Left renal cortex interstitium (tissue), 4 donors: ENCODE measurements at regions not wholly inside any gene's neighbourhood (a gene's known extent, or its start where the extent isn't known, plus 50 kb on each side); places are given as distances from the start of the nearest gene placed in this dataset.
"Not testable (repeated sequence)": the region's sequence is repeated elsewhere in the genome, so short reads cannot be mapped to it uniquely, and the experiment has no call there.

Experiments
- DNase-seq, 4 donors: peaks; one replicate each; pipeline ENCODE4 v3.0.0-alpha.2; 2013; ENCODE audit warnings: low read depth in 4 of 4, low spot score in 2 of 4, missing footprints in 1 of 4

GRCh38 chr2:180840641-180841040, 139.8 kb upstream of the UBE2E3 start:
- no peak for DNase-seq

GRCh38 chr2:180829836-180830235, 150.6 kb upstream of the UBE2E3 start:
- DNase-seq = no peak

GRCh38 chr2:180829261-180829660, 151.1 kb upstream of the UBE2E3 start:
- DNase-seq = no peak

GRCh38 chr2:180828756-180829155, 151.6 kb upstream of the UBE2E3 start:
- DNase-seq = no peak

GRCh38 chr2:180823546-180824141, 156.8 kb upstream of the UBE2E3 start:
- DNase-seq = no peak

GRCh38 chr2:180819106-180819505, 161.3 kb upstream of the UBE2E3 start:
- DNase-seq = no peak

GRCh38 chr2:180818700-180819099, 161.7 kb upstream of the UBE2E3 start:
- DNase-seq = not testable (repeated sequence)

- DNase-seq = no peak
These were observed 181.3 kb upstream of the UBE2E3 start for GRCh38 chr2:180799141-180799540.

- DNase-seq = no peak
These were observed 189.5 kb upstream of the UBE2E3 start for GRCh38 chr2:180790891-180791290.

- no peak for DNase-seq
These were observed 193.1 kb upstream of the UBE2E3 start for GRCh38 chr2:180787330-180787729.

- DNase-seq = no peak
These were observed 199.1 kb upstream of the UBE2E3 start for GRCh38 chr2:180781276-180781675.

GRCh38 chr2:180778291-180778690, 202.1 kb upstream of the UBE2E3 start:
- no peak for DNase-seq

- no peak for DNase-seq
These were observed 203.5 kb upstream of the UBE2E3 start for GRCh38 chr2:180776921-180777320.

GRCh38 chr2:180775711-180776110, 204.7 kb upstream of the UBE2E3 start:
- DNase-seq = no peak

GRCh38 chr2:180765316-180765715, 215.1 kb upstream of the UBE2E3 start:
- DNase-seq = not testable (repeated sequence)

- no peak for DNase-seq
These were observed 217.0 kb upstream of the UBE2E3 start for GRCh38 chr2:180763263-180763989.

GRCh38 chr2:180761224-180761623, 219.2 kb upstream of the UBE2E3 start:
- no peak for DNase-seq

GRCh38 chr2:180759631-180760030, 220.8 kb upstream of the UBE2E3 start:
- DNase-seq = no peak

- no peak for DNase-seq
These were observed 226.3 kb upstream of the UBE2E3 start for GRCh38 chr2:180753809-180754761.

GRCh38 chr2:180751306-180751920, 229.0 kb upstream of the UBE2E3 start:
- no peak for DNase-seq

- DNase-seq = no peak
These were observed 232.7 kb upstream of the UBE2E3 start for GRCh38 chr2:180747728-180748127.
